Astrocyte (in vitro differentiated cells and primary cell): ENCODE measurements at regions not wholly inside any gene's neighbourhood (a gene's known extent, or its start where the extent isn't known, plus 50 kb on each side); places are given as distances from the start of the nearest gene placed in this dataset.

Experiments used
- CTCF ChIP-seq: IDR thresholded peaks from 2 replicates; pipeline ENCODE4 v1.5.1; 2011; ENCODE audit warnings: low read depth, mild to moderate bottlenecking, inconsistent platforms, low read length, moderate library complexity; ENCODE audit not compliant: insufficient read depth
- EZH2 ChIP-seq: IDR thresholded peaks from 2 replicates; pipeline ENCODE4 v1.6.1; 2012; ENCODE audit warnings: mild to moderate bottlenecking, low read length, inconsistent platforms; ENCODE audit not compliant: insufficient read depth

GRCh38 chr17:71267668-71268067, 853.2 kb upstream of the SOX9 start:
- no peak for TF ChIP-seq EZH2
- TF ChIP-seq CTCF = no peak
